HepG2 (cell line): ENCODE measurements at regions not wholly inside any gene's neighbourhood (a gene's known extent, or its start where the extent isn't known, plus 50 kb on each side); places are given as distances from the start of the nearest gene placed in this dataset.

Source experiments
- ATAC-seq: fragments of 200-7000 bp; cut with Tn5 transposase; 3 replicates; pipeline ENCODE4 v1.9.1; 2020; ENCODE audit warnings: mild to moderate bottlenecking, moderate library complexity
- BruUV-seq: library from RNA; stranded (reverse); fragments of 400-500 nt; replicated peaks from 2 replicates; lab custom pipeline; 2021; lab: Mats Ljungman, UMichigan
- CTCF ChIA-PET: fragments of 300-600 bp; formaldehyde crosslinking; extraction: SDS; loops from one replicate; lab custom pipeline; 2021; ENCODE audit warnings: low total read pairs, inconsistent platforms, low intra/inter-chr PET ratio; lab: Yijun Ruan, JAX
- POLR2A ChIA-PET: fragments of 350-600 bp; sonication (Branson Sonifier 250); formaldehyde crosslinking; loops from one replicate; lab custom pipeline; 2020; ENCODE audit warnings: antibody characterized with exemption, inconsistent platforms; lab: Yijun Ruan, JAX
- DNase-seq: peaks from one replicate; pipeline ENCODE4 v3.0.0-alpha.2; 2015; ENCODE audit warnings: low spot score
- FAIRE-seq: peaks from 3 replicates; lab custom pipeline; 2011; peaks lifted over from hg19 to GRCh38; lab: Jason Lieb, UNC
- H2AFZ ChIP-seq: one replicate; pipeline ENCODE4 v1.6.1; 2011; ENCODE audit warnings: low read length, inconsistent platforms
- H3K27ac ChIP-seq: fragments of 300-600 bp; 3 replicates; pipeline ENCODE4 v1.8.0; 2011; ENCODE audit warnings: mixed run types, mild to moderate bottlenecking, mixed read lengths, low read length, inconsistent platforms; ENCODE audit not compliant: insufficient read depth; ENCODE audit errors: extremely low read length
- H3K27me3 ChIP-seq, 2 experiments: fragments of 200-600 bp in 1 of 2; 2 replicates in 1 of 2; 3 replicates in 1 of 2; pipeline versions ENCODE4 v1.6.0 to v1.8.0; 2011; ENCODE audit warnings: low read length in 2 of 2, mild to moderate bottlenecking in 2 of 2, moderate library complexity in 2 of 2, inconsistent platforms in 1 of 2; ENCODE audit not compliant: insufficient read depth in 2 of 2, control insufficient read depth in 1 of 2
- H3K36me3 ChIP-seq, 2 experiments: fragments of 200-600 bp in 1 of 2; replicated peaks in 1 of 2; 2 replicates in 1 of 2; 3 replicates in 1 of 2; pipeline versions ENCODE4 v1.5.1 to v1.8.0; 2011; ENCODE audit warnings: low read length in 2 of 2, inconsistent platforms in 1 of 2; ENCODE audit not compliant: insufficient read depth in 2 of 2, control insufficient read depth in 1 of 2
- H3K4me1 ChIP-seq: 2 replicates; pipeline ENCODE4 v1.5.1; 2012; ENCODE audit warnings: low read length, inconsistent platforms; ENCODE audit not compliant: insufficient read depth
- H3K4me2 ChIP-seq: 2 replicates; pipeline ENCODE4 v1.6.0; 2011; ENCODE audit warnings: low read depth, low read length, inconsistent platforms
- H3K4me3 ChIP-seq, 3 experiments: fragments of 200-600 bp in 1 of 3; sonication (generic), shearing (Covaris generic) in 1 of 3; replicated peaks in 1 of 3; 2 replicates each; pipeline ENCODE4 v1.5.1; 2011 to 2016; ENCODE audit warnings: low read length in 3 of 3, inconsistent platforms in 2 of 3, low read depth in 2 of 3, mild to moderate bottlenecking in 2 of 3, control low read depth in 1 of 3, mixed read lengths in 1 of 3; ENCODE audit not compliant: insufficient read depth in 1 of 3
- H3K79me2 ChIP-seq: one replicate; pipeline ENCODE4 v1.6.1; 2011; ENCODE audit warnings: low read length, inconsistent platforms; ENCODE audit not compliant: insufficient read depth
- H3K9ac ChIP-seq: 2 replicates; pipeline ENCODE4 v1.6.0; 2011; ENCODE audit warnings: mild to moderate bottlenecking, low read depth, low read length, inconsistent platforms; ENCODE audit not compliant: insufficient read depth
- H3K9me3 ChIP-seq: 2 replicates; pipeline ENCODE4 v1.5.1; 2012; ENCODE audit warnings: mild to moderate bottlenecking, low read length
- H4K20me1 ChIP-seq: 2 replicates; pipeline ENCODE4 v1.6.0; 2011; ENCODE audit warnings: inconsistent platforms, mild to moderate bottlenecking, low read length, moderate library complexity; ENCODE audit not compliant: insufficient read depth
- FOXK1 ChIP-seq: sonication (generic); formaldehyde crosslinking; IDR thresholded peaks from 2 replicates; pipeline ENCODE4 v1.4.0; 2020; ENCODE audit warnings: low read depth, missing genetic modification reagents, borderline replicate concordance
- SOX5 ChIP-seq: IDR thresholded peaks from 2 replicates; pipeline ENCODE4 v1.6.1; 2016; ENCODE audit warnings: borderline replicate concordance
- TCF12 ChIP-seq, 2 experiments: fragments of 450-650 bp in 1 of 2; sonication (generic) in 1 of 2; formaldehyde crosslinking in 1 of 2; IDR thresholded peaks; 2 replicates each; pipeline versions ENCODE4 v1.6.1 to v1.8.0; 2017 to 2022; ENCODE audit warnings: antibody characterized with exemption in 1 of 2, mild to moderate bottlenecking in 1 of 2, missing genetic modification reagents in 1 of 2, moderate library complexity in 1 of 2
- TEAD3 ChIP-seq: optimal IDR thresholded peaks from 2 replicates; pipeline ENCODE3; 2016; ENCODE audit warnings: borderline replicate concordance
- ZNF260 ChIP-seq: sonication (generic); formaldehyde crosslinking; IDR thresholded peaks from 2 replicates; pipeline ENCODE4 v1.4.0; 2020; ENCODE audit warnings: missing genetic modification reagents, low read depth, mild to moderate bottlenecking, borderline replicate concordance
- ZNF44 ChIP-seq: sonication (generic); formaldehyde crosslinking; IDR thresholded peaks from 2 replicates; pipeline ENCODE4 v1.5.1; 2020; ENCODE audit warnings: mild to moderate bottlenecking, missing genetic modification reagents
- ZNF567 ChIP-seq: sonication (generic); formaldehyde crosslinking; IDR thresholded peaks from 2 replicates; pipeline ENCODE4 v1.8.1; 2023; ENCODE audit warnings: mild to moderate bottlenecking, missing genetic modification reagents, borderline replicate concordance
- WGBS: methylation state at CpG from one replicate; pipeline ENCODE4 v1.1.6; 2017; ENCODE audit warnings: low lambda C conversion rate; 5-methylcytosine and 5-hydroxymethylcytosine counted together
- in situ Hi-C: cut with HindIII; loops from 2 replicates; pipeline ENCODE4 v1.10.0; 2017; ENCODE audit warnings: low pct_unique_long_range_greater_than_20kb; ENCODE audit not compliant: extremely low pct_ligation_motif_present
- intact Hi-C: fragments of 100-400 bp; cut with micrococcal nuclease; formaldehyde crosslinking; loops from one replicate; pipeline ENCODE4 v1.10.0; 2022; ENCODE audit not compliant: unreplicated experiment
- TF ChIP-seq, protein P1 (sequence below): sonication (generic); formaldehyde crosslinking; IDR thresholded peaks from 2 replicates; pipeline ENCODE4 v1.8.0; 2022; ENCODE audit warnings: missing genetic modification reagents, mild to moderate bottlenecking, inconsistent platforms, borderline replicate concordance
- TF ChIP-seq, protein P2 (sequence below): IDR thresholded peaks from 2 replicates; pipeline ENCODE4 v1.6.1; 2016; ENCODE audit warnings: missing genetic modification reagents, missing compliant biosample characterization
- TF ChIP-seq, protein P3 (sequence below), 2 experiments: sonication (generic) in 1 of 2; formaldehyde crosslinking in 1 of 2; IDR thresholded peaks; 2 replicates each; pipeline versions ENCODE4 v1.6.1 to v1.9.0; 2014 to 2022; ENCODE audit warnings: antibody characterized with exemption in 1 of 2, borderline replicate concordance in 1 of 2, inconsistent platforms in 1 of 2, low read depth in 1 of 2, missing genetic modification reagents in 1 of 2
- TF ChIP-seq, protein P4 (sequence below): sonication (generic); formaldehyde crosslinking; IDR thresholded peaks from 2 replicates; pipeline ENCODE4 v1.4.0; 2020; ENCODE audit warnings: mild to moderate bottlenecking, missing genetic modification reagents
- TF ChIP-seq, protein P5 (sequence below): sonication (generic); formaldehyde crosslinking; conservative IDR thresholded peaks from 2 replicates; pipeline ENCODE4 v1.8.0; 2022; ENCODE audit warnings: low read depth, missing genetic modification reagents

DNA sequence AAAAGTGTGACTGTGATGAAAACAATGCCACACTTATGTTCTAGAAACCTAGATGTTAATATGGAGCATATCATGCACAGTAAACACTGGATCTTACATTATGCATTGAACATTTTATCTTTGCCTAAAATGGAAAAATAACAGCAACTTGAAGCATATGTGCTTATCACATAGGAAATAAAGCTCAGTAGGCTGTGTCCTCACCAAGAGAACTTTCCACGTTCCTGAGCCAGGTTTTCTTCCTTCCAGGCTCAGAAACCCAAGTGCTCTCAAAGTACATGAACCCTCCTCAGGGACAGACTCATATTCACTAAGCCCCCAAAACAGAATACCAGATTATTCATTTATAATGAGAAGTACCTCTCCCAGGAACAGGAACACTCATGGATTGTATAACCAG is 79.4 kb upstream of the PRKAR2B start (continued):
- TF ChIP-seq, protein P1, sequence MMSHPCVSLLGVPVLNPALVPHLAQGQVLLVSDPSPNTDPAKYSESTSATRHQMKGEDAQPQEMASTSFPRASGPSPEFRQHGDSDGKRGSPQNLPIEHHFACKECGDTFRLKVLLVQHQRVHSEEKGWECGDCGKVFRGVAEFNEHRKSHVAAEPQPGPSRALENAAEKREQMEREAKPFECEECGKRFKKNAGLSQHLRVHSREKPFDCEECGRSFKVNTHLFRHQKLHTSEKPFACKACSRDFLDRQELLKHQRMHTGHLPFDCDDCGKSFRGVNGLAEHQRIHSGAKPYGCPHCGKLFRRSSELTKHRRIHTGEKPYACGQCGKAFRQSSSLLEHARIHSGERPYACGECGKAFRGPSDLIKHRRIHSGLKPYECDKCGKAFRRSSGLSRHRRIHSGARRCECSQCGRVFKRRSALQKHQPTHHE (CRISPR knock-in tag): no peak
- no peak for TF ChIP-seq ZNF567 (CRISPR knock-in tag)
- TF ChIP-seq, protein P2, sequence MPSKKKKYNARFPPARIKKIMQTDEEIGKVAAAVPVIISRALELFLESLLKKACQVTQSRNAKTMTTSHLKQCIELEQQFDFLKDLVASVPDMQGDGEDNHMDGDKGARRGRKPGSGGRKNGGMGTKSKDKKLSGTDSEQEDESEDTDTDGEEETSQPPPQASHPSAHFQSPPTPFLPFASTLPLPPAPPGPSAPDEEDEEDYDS: no peak
- TF ChIP-seq, all 625 proteins: peak for 0

DNA sequence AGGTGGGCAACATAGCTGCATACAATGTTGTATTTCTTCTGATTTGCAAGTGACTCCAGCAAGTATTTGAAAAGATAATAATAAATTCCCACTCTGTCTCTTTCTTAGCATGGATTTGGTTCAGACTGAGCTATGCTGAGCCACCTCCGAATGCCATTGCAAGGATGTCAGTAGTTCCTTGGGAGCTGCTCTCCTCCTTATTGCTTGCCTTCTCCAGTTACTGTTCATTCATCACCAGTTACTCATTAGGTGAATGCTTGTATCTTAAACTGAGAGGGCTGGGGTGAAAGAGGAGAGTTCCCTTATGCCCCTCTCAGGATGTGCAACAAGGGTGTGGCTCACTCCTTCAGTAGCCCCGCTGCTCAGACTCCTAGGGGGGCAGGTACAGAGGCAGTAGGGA is 78.4 kb upstream of the PRKAR2B start:
- Histone ChIP-seq H3K27me3 (peaks cover 2 to 20% of the 10 kb centered on the region in 2 experiments; a peak in 3 of 5 replicates), H3K4me1 (no peaks in the 10 kb centered on the region), H3K27ac (no peak overlapping the region), H4K20me1 (no peaks in the 10 kb centered on the region), H3K36me3 (no peaks in the 10 kb centered on the region), H3K4me3 (no peak overlapping the region), H3K9ac (no peak overlapping the region), H3K4me2 (no peak overlapping the region), H2AFZ (no peak overlapping the region), H3K9me3 (no peaks in the 10 kb centered on the region), H3K79me2 (no peaks in the 10 kb centered on the region)
- no peak for ATAC-seq
- DNase-seq: no peak
- in situ Hi-C loops (no loop called here), intact Hi-C loops (no loop called here)
- WGBS: 0% methylated on average over 2 of the region's 2 CpGs
- POLR2A ChIA-PET: no interaction called here
- no peak for FAIRE-seq
- CTCF ChIA-PET: no interaction called here
- no TSS peak for BruUV-seq
- no peak for TF ChIP-seq ZNF260
- TF ChIP-seq FOXK1 (CRISPR knock-in tag): no peak
- TF ChIP-seq, protein P3, sequence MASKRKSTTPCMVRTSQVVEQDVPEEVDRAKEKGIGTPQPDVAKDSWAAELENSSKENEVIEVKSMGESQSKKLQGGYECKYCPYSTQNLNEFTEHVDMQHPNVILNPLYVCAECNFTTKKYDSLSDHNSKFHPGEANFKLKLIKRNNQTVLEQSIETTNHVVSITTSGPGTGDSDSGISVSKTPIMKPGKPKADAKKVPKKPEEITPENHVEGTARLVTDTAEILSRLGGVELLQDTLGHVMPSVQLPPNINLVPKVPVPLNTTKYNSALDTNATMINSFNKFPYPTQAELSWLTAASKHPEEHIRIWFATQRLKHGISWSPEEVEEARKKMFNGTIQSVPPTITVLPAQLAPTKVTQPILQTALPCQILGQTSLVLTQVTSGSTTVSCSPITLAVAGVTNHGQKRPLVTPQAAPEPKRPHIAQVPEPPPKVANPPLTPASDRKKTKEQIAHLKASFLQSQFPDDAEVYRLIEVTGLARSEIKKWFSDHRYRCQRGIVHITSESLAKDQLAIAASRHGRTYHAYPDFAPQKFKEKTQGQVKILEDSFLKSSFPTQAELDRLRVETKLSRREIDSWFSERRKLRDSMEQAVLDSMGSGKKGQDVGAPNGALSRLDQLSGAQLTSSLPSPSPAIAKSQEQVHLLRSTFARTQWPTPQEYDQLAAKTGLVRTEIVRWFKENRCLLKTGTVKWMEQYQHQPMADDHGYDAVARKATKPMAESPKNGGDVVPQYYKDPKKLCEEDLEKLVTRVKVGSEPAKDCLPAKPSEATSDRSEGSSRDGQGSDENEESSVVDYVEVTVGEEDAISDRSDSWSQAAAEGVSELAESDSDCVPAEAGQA (IDR thresholded peaks at IDR 0.05; ENCODE audit: low read depth): no peak
- TF ChIP-seq, protein P3 (CRISPR knock-in tag; IDR thresholded peaks at IDR 0.05; ENCODE audit: borderline replicate concordance): no peak
- TF ChIP-seq TEAD3: no peak
- TF ChIP-seq ZNF44 (CRISPR knock-in tag): no peak
- TF ChIP-seq, protein P4, sequence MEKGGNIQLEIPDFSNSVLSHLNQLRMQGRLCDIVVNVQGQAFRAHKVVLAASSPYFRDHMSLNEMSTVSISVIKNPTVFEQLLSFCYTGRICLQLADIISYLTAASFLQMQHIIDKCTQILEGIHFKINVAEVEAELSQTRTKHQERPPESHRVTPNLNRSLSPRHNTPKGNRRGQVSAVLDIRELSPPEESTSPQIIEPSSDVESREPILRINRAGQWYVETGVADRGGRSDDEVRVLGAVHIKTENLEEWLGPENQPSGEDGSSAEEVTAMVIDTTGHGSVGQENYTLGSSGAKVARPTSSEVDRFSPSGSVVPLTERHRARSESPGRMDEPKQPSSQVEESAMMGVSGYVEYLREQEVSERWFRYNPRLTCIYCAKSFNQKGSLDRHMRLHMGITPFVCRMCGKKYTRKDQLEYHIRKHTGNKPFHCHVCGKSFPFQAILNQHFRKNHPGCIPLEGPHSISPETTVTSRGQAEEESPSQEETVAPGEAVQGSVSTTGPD: no peak
- TF ChIP-seq, protein P5, sequence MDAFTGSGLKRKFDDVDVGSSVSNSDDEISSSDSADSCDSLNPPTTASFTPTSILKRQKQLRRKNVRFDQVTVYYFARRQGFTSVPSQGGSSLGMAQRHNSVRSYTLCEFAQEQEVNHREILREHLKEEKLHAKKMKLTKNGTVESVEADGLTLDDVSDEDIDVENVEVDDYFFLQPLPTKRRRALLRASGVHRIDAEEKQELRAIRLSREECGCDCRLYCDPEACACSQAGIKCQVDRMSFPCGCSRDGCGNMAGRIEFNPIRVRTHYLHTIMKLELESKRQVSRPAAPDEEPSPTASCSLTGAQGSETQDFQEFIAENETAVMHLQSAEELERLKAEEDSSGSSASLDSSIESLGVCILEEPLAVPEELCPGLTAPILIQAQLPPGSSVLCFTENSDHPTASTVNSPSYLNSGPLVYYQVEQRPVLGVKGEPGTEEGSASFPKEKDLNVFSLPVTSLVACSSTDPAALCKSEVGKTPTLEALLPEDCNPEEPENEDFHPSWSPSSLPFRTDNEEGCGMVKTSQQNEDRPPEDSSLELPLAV (CRISPR knock-in tag): no peak
- no peak for TF ChIP-seq TCF12 (IDR thresholded peaks at IDR 0.05)
- no peak for TF ChIP-seq TCF12 (CRISPR knock-in tag; IDR thresholded peaks at IDR 0.05)
- no peak for TF ChIP-seq SOX5 (CRISPR knock-in tag)
